Esophagus squamous epithelium (tissue), 4 donors: ENCODE measurements at regions not wholly inside any gene's neighbourhood (a gene's known extent, or its start where the extent isn't known, plus 50 kb on each side); places are given as distances from the start of the nearest gene placed in this dataset.

Source experiments
- CTCF ChIP-seq, 6 experiments: fragments of 450-650 bp in 4 of 6; fragments of 200-600 bp in 2 of 6; sonication (generic) in 2 of 6; IDR thresholded peaks; one replicate each; pipeline ENCODE4 v1.5.1; 2016 to 2019; ENCODE audit warnings: antibody characterized with exemption in 6 of 6, mild to moderate bottlenecking in 4 of 6, moderate library complexity in 4 of 6
- POLR2A ChIP-seq, 4 donors: fragments of 450-650 bp; IDR thresholded peaks; one replicate each; pipeline ENCODE4 v1.6.1; 2017; ENCODE audit warnings: antibody characterized with exemption in 4 of 4, mild to moderate bottlenecking in 4 of 4, moderate library complexity in 3 of 4

- TF ChIP-seq CTCF (IDR thresholded peaks at IDR 0.05), result no peak
- no peak for TF ChIP-seq POLR2A (IDR thresholded peaks at IDR 0.05)
Observed at GRCh38 chr2:64396551-64396950, 57.4 kb upstream of the LGALSL start.
